Trophoblast cell (in vitro differentiated cells and primary cell): ENCODE measurements at regions not wholly inside any gene's neighbourhood (a gene's known extent, or its start where the extent isn't known, plus 50 kb on each side); places are given as distances from the start of the nearest gene placed in this dataset.
"Not testable (repeated sequence)": the region's sequence is repeated elsewhere in the genome, so short reads cannot be mapped to it uniquely, and the experiment has no call there.

Source experiments
- DNase-seq, 2 donors: peaks; one replicate each; pipeline ENCODE4 v3.0.0-alpha.2; 2016
- H2AFZ ChIP-seq: 2 replicates; pipeline ENCODE4 v1.6.1; 2013; ENCODE audit warnings: low read length, moderate library complexity, mild to moderate bottlenecking; ENCODE audit not compliant: insufficient read depth, poor library complexity
- H2AK5ac ChIP-seq: 2 replicates; pipeline ENCODE4 v1.6.1; 2013; ENCODE audit warnings: mild to moderate bottlenecking, low read length
- H2BK120ac ChIP-seq: 2 replicates; pipeline ENCODE4 v1.6.1; 2013; ENCODE audit warnings: low read length, mild to moderate bottlenecking, moderate library complexity; ENCODE audit not compliant: insufficient read depth, poor library complexity
- H2BK12ac ChIP-seq: 2 replicates; pipeline ENCODE4 v1.6.1; 2013; ENCODE audit warnings: mild to moderate bottlenecking, low read length, moderate library complexity
- H2BK5ac ChIP-seq: 2 replicates; pipeline ENCODE4 v1.6.1; 2013; ENCODE audit warnings: low read length, low read depth, moderate library complexity, mild to moderate bottlenecking; ENCODE audit not compliant: poor library complexity
- H3K14ac ChIP-seq: 2 replicates; pipeline ENCODE4 v1.6.1; 2013; ENCODE audit warnings: mild to moderate bottlenecking, low read length
- H3K18ac ChIP-seq: 2 replicates; pipeline ENCODE4 v1.6.1; 2013; ENCODE audit warnings: mild to moderate bottlenecking, low read length
- H3K23ac ChIP-seq: 2 replicates; pipeline ENCODE4 v1.6.1; 2013; ENCODE audit warnings: low read length
- H3K27ac ChIP-seq: 2 replicates; pipeline ENCODE4 v1.5.1; 2013; ENCODE audit warnings: low read depth, mild to moderate bottlenecking, inconsistent platforms, low read length, moderate library complexity
- H3K27me3 ChIP-seq: 2 replicates; pipeline ENCODE4 v1.6.1; 2013; ENCODE audit warnings: inconsistent platforms, mild to moderate bottlenecking, low read length, moderate library complexity; ENCODE audit not compliant: insufficient read depth
- H3K36me3 ChIP-seq, 2 experiments: 1 replicate in 1 of 2; 2 replicates in 1 of 2; pipeline ENCODE4 v1.6.1; 2013; ENCODE audit warnings: low read length in 2 of 2, mild to moderate bottlenecking in 2 of 2, moderate library complexity in 1 of 2; ENCODE audit not compliant: insufficient read depth in 2 of 2, control insufficient read depth in 1 of 2
- H3K4ac ChIP-seq: 2 replicates; pipeline ENCODE4 v1.6.1; 2013; ENCODE audit warnings: low read depth, mild to moderate bottlenecking, low read length, moderate library complexity
- H3K4me1 ChIP-seq, 2 experiments: 1 replicate in 1 of 2; 2 replicates in 1 of 2; pipeline ENCODE4 v1.6.1; 2013; ENCODE audit warnings: low read length in 2 of 2, mild to moderate bottlenecking in 2 of 2, moderate library complexity in 1 of 2; ENCODE audit not compliant: insufficient read depth in 2 of 2, control insufficient read depth in 1 of 2
- H3K4me2 ChIP-seq: 2 replicates; pipeline ENCODE4 v1.6.1; 2013; ENCODE audit warnings: inconsistent platforms, mild to moderate bottlenecking, low read length, moderate library complexity
- H3K4me3 ChIP-seq: 2 replicates; pipeline ENCODE4 v1.5.1; 2013; ENCODE audit warnings: mild to moderate bottlenecking, low read depth, low read length, inconsistent platforms
- H3K79me1 ChIP-seq: one replicate; pipeline ENCODE4 v1.6.1; 2013; ENCODE audit warnings: low read length
- H3K79me2 ChIP-seq: 2 replicates; pipeline ENCODE4 v1.6.1; 2013; ENCODE audit warnings: low read length, mild to moderate bottlenecking; ENCODE audit not compliant: control insufficient read depth, insufficient read depth, poor library complexity
- H3K9ac ChIP-seq: 2 replicates; pipeline ENCODE4 v1.6.1; 2013; ENCODE audit warnings: mild to moderate bottlenecking, low read length
- H3K9me3 ChIP-seq: 2 replicates; pipeline ENCODE4 v1.6.1; 2013; ENCODE audit warnings: low read depth, mild to moderate bottlenecking, control low read depth, inconsistent platforms, low read length; ENCODE audit not compliant: insufficient read depth
- H4K12ac ChIP-seq: 2 replicates; pipeline ENCODE4 v1.6.1; 2013; ENCODE audit warnings: low read depth, mild to moderate bottlenecking, low read length, moderate library complexity
- H4K8ac ChIP-seq: 2 replicates; pipeline ENCODE4 v1.6.1; 2013; ENCODE audit warnings: low read depth, mild to moderate bottlenecking, low read length, moderate library complexity
- H4K91ac ChIP-seq: one replicate; pipeline ENCODE4 v1.6.1; 2013; ENCODE audit warnings: low read depth, mild to moderate bottlenecking, low read length, moderate library complexity
- WGBS: extraction: QIAGEN DNeasy Blood & Tissue Kit; methylation state at CpG from one replicate; pipeline ENCODE4 v1.1.7; 2013; ENCODE audit warnings: missing lambda C conversion rate; ENCODE audit not compliant: insufficient read length, insufficient coverage; ENCODE audit errors: extremely low coverage; 5-methylcytosine and 5-hydroxymethylcytosine counted together

DNA sequence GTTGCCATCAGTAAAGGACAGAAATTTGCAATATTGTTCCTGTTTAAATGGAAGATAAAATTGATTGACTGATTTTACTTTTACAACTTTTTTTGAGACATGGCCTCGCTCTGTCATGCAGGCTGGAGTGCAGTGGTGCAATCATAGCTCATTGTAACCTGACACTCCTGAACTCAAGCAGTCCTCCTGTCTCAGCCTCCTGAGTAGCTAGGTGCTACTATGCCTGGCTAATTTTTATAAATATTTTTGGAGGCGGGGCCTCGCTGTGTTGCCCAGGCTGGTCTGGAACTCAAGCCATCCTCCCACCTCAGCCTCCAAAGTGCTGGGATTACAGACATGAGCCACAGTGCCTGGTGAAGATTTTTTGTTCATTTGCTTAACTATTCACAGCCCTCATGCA lies 96.8 kb upstream of the GARIN1A start:
- not testable (repeated sequence) for H3K4ac ChIP-seq, H3K4me3 ChIP-seq, H3K18ac ChIP-seq, H3K4me1 ChIP-seq, H4K12ac ChIP-seq, H2AK5ac ChIP-seq, H3K79me2 ChIP-seq, H3K79me1 ChIP-seq, H3K4me2 ChIP-seq, H2BK5ac ChIP-seq, H2AFZ ChIP-seq, H4K8ac ChIP-seq, H3K27ac ChIP-seq, H3K36me3 ChIP-seq, H2BK120ac ChIP-seq, H3K9me3 ChIP-seq, H4K91ac ChIP-seq, H3K27me3 ChIP-seq, H3K14ac ChIP-seq, H2BK12ac ChIP-seq, H3K23ac ChIP-seq, H3K9ac ChIP-seq
- peak; percentile 66 to 75 for DNase-seq
- no CpG with 5 or more reads among the region's 3 CpGs for WGBS

DNA sequence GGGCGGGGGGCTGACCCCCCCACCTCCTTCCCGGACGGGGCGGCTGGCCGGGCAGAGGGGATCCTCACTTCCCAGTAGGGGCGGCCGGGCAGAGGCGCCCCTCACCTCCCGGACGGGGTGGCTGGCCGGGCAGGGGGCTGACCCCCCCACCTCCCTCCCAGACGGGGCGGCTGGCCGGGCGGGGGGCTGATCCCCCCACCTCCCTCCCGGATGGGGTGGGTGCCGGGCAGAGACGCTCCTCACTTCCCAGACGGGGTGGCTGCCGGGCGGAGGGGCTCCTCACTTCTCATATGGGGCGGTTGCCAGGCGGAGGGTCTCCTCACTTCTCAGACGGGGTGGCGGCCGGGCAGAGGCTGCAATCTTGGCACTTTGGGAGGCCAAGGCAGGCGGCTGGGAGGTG lies 95.1 kb upstream of the GARIN1A start:
- not testable (repeated sequence) for H3K27ac ChIP-seq, H3K14ac ChIP-seq, H3K23ac ChIP-seq, H3K4me2 ChIP-seq, H2AK5ac ChIP-seq, H3K36me3 ChIP-seq, H3K18ac ChIP-seq, H2BK12ac ChIP-seq, DNase-seq, H3K4ac ChIP-seq, H3K4me3 ChIP-seq, H3K27me3 ChIP-seq, H3K79me1 ChIP-seq, H2BK120ac ChIP-seq, H3K9ac ChIP-seq, H4K91ac ChIP-seq, H2AFZ ChIP-seq, H3K9me3 ChIP-seq, H3K79me2 ChIP-seq, H4K8ac ChIP-seq, H3K4me1 ChIP-seq, H4K12ac ChIP-seq, H2BK5ac ChIP-seq
- no CpG with 5 or more reads among the region's 27 CpGs for WGBS

DNA sequence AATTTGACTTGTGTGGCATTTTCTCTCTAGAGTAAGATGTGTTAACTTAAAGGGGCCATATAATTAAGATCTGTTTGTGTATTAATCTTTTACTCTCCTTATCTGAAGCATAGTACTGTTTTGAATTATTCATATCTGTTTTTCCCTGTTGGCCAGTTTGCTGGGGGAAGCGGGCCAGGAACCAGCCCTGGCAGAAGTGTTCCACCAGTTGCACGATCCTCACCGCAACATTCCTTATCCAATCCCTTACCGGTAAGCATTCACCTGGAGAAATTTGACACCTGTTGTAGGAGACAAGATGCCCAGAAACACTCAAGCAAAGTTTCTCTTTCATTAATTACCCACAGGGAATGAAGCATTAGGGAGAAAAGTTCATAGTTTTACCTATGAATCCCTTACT lies 92.2 kb upstream of the GARIN1A start:
- H2AFZ ChIP-seq, H3K9me3 ChIP-seq, H3K4me1 ChIP-seq, H3K27me3 ChIP-seq, H3K14ac ChIP-seq, H3K23ac ChIP-seq, H4K8ac ChIP-seq, H2BK12ac ChIP-seq, H3K9ac ChIP-seq, H3K4me2 ChIP-seq, H2BK5ac ChIP-seq, H4K12ac ChIP-seq, H2AK5ac ChIP-seq, H4K91ac ChIP-seq, H3K79me1 ChIP-seq, H3K36me3 ChIP-seq, H3K4ac ChIP-seq, H2BK120ac ChIP-seq, H3K27ac ChIP-seq, H3K18ac ChIP-seq, H3K79me2 ChIP-seq, DNase-seq, H3K4me3 ChIP-seq: not testable (repeated sequence)
- no CpG with 5 or more reads among the region's 4 CpGs for WGBS

DNA sequence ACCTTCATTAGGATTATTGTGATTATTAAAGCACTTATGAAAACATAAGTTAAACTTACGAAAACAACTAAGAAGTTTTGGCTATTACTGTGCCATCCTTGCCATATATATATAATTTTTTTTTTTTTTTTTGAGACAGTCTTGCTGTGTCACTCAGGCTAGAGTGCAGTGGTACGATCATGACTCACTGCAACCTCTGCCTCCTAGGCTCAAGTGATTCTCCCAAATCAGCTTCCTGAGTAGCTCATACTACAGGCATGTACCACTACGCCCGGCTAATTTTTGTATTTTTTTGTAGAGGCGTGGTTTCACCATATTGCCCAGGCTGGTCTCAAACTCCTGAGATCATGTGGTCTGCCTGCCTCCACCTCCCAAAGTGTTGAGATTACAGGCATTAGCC lies 91.0 kb upstream of the GARIN1A start:
- not testable (repeated sequence) for H3K14ac ChIP-seq, H3K4me3 ChIP-seq, H3K4me2 ChIP-seq, H4K91ac ChIP-seq, H3K27me3 ChIP-seq, H2BK120ac ChIP-seq, H3K4me1 ChIP-seq, H3K9ac ChIP-seq, H3K36me3 ChIP-seq, H2AFZ ChIP-seq, H4K12ac ChIP-seq, H3K9me3 ChIP-seq, H3K79me1 ChIP-seq, H3K79me2 ChIP-seq, H2BK12ac ChIP-seq, H2BK5ac ChIP-seq, H3K27ac ChIP-seq, H2AK5ac ChIP-seq, H3K23ac ChIP-seq, H4K8ac ChIP-seq, H3K18ac ChIP-seq, H3K4ac ChIP-seq
- WGBS, result no CpG with 5 or more reads among the region's 5 CpGs
- DNase-seq, result peak; percentile 64 to 69
